HG02840 (cell line): ENCODE measurements at regions not wholly inside any gene's neighbourhood (a gene's known extent, or its start where the extent isn't known, plus 50 kb on each side); places are given as distances from the start of the nearest gene placed in this dataset.

Experiments
- ATAC-seq: cut with Tn5 transposase; IDR thresholded peaks from one replicate; pipeline ENCODE4 v1.9.1; 2021; ENCODE audit warnings: mild to moderate bottlenecking, moderate library complexity, moderate number of reproducible peaks; ENCODE audit not compliant: unreplicated experiment, low FRiP score

- ATAC-seq, result no peak
Observed at GRCh38 chr11:91209751-91210150, 986.9 kb upstream of the CHORDC1 start.

- ATAC-seq, result no peak
Observed at GRCh38 chr11:91209306-91209705, 986.5 kb upstream of the CHORDC1 start.

- no peak for ATAC-seq
Observed at GRCh38 chr11:91199866-91200265, 977.0 kb upstream of the CHORDC1 start.

GRCh38 chr11:91194546-91194945 is 971.7 kb upstream of the CHORDC1 start:
- ATAC-seq, result no peak

- ATAC-seq, result no peak
Observed at GRCh38 chr11:91188484-91188883, 965.6 kb upstream of the CHORDC1 start.

GRCh38 chr11:91187314-91187713 is 964.5 kb upstream of the CHORDC1 start:
- no peak for ATAC-seq

GRCh38 chr11:91178366-91178765 is 955.5 kb upstream of the CHORDC1 start:
- no peak for ATAC-seq

- ATAC-seq, result no peak
Observed at GRCh38 chr11:91174734-91175133, 951.9 kb upstream of the CHORDC1 start.

- no peak for ATAC-seq
Observed at GRCh38 chr11:91174193-91174592, 951.3 kb upstream of the CHORDC1 start.

GRCh38 chr11:91173701-91174100 is 950.9 kb upstream of the CHORDC1 start:
- ATAC-seq, result no peak

GRCh38 chr11:91170711-91171110 is 947.9 kb upstream of the CHORDC1 start:
- no peak for ATAC-seq

- ATAC-seq, result no peak
Observed at GRCh38 chr11:91164452-91164822, 941.6 kb upstream of the CHORDC1 start.

GRCh38 chr11:91163619-91164451 is 941.0 kb upstream of the CHORDC1 start:
- ATAC-seq, result no peak

GRCh38 chr11:91160661-91161060 is 937.8 kb upstream of the CHORDC1 start:
- no peak for ATAC-seq

GRCh38 chr11:91158891-91159537 is 936.2 kb upstream of the CHORDC1 start:
- ATAC-seq, result no peak

GRCh38 chr11:91158297-91158696 is 935.4 kb upstream of the CHORDC1 start:
- ATAC-seq, result no peak

- ATAC-seq, result no peak
Observed at GRCh38 chr11:91156041-91156440, 933.2 kb upstream of the CHORDC1 start.

GRCh38 chr11:91147885-91148284 is 925.0 kb upstream of the CHORDC1 start:
- no peak for ATAC-seq

- ATAC-seq, result no peak
Observed at GRCh38 chr11:91141655-91142054, 918.8 kb upstream of the CHORDC1 start.

GRCh38 chr11:91136631-91137030 is 913.8 kb upstream of the CHORDC1 start:
- no peak for ATAC-seq

- no peak for ATAC-seq
Observed at GRCh38 chr11:91133361-91133760, 910.5 kb upstream of the CHORDC1 start.

- no peak for ATAC-seq
Observed at GRCh38 chr11:91129596-91129995, 906.7 kb upstream of the CHORDC1 start.
